HCT116 (cell line): ENCODE measurements at regions not wholly inside any gene's neighbourhood (a gene's known extent, or its start where the extent isn't known, plus 50 kb on each side); places are given as distances from the start of the nearest gene placed in this dataset.
"Not testable (repeated sequence)": the region's sequence is repeated elsewhere in the genome, so short reads cannot be mapped to it uniquely, and the experiment has no call there.

Experiments used
- CTCF ChIP-seq, 3 experiments: fragments of 200-600 bp in 1 of 3; sonication (generic) in 1 of 3; IDR thresholded peaks in 2 of 3; conservative IDR thresholded peaks in 1 of 3; 2 replicates each; pipeline ENCODE4 v1.5.1; 2012 to 2017; ENCODE audit warnings: low read depth in 2 of 3, low read length in 2 of 3, antibody characterized with exemption in 1 of 3, borderline replicate concordance in 1 of 3, control low read depth in 1 of 3, mild to moderate bottlenecking in 1 of 3, mixed read lengths in 1 of 3, mixed run types in 1 of 3, moderate library complexity in 1 of 3; ENCODE audit not compliant: insufficient read depth in 1 of 3
- SP1 ChIP-seq: IDR thresholded peaks from 2 replicates; pipeline ENCODE4 v1.6.1; 2012; ENCODE audit warnings: low read depth

DNA sequence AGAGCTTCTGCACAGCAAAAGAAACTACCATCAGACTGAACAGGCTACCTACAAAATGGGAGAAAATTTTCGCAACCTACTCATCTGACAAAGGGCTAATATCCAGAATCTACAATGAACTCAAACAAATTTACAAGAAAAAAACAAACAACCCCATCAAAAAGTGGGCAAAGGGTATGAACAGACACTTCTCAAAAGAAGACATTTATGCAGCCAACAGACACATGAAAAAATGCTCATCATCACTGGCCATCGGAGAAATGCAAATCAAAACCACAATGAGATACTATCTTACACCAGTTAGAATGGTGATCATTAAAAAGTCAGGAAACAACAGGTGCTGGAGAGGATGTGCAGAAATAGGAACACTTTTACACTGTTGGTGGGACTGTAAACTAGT lies 179.4 kb upstream of the JUN start:
- not testable (repeated sequence) for TF ChIP-seq SP1; CTCF (IDR thresholded peaks at IDR 0.05 in 2 of 3, conservative IDR thresholded peaks at IDR 0.05 in 1 of 3; ENCODE audit: borderline replicate concordance in 1 of 3, insufficient read depth in 1 of 3, low read depth in 2 of 3, low read length in 2 of 3)
